NCI-H1930 (cell line): ENCODE measurements at regions not wholly inside any gene's neighbourhood (a gene's known extent, or its start where the extent isn't known, plus 50 kb on each side); places are given as distances from the start of the nearest gene placed in this dataset.
"Not testable (repeated sequence)": the region's sequence is repeated elsewhere in the genome, so short reads cannot be mapped to it uniquely, and the experiment has no call there.

Source experiments
- DNase-seq, 2 experiments: peaks; one replicate each; lab custom pipeline; 2025; lab: John Stamatoyannopoulos, UW

DNA sequence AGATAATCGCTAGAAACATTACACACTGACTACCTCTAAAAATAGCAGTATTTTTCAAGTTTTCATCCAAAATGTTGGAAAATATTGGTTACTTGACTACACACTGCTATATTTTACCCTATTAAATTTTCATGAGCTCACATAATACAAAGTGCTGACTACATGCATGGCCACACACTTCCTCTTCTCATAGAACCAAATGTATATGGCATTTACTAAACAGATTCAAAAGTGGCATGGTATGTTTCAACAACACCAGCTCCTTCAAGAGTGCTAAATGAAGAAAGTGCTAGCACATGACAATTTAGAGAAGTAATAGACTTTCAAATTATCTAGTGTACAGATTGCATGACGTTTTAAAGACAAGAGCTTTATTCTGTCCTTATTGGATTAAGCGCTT is 780.4 kb upstream of the SLITRK6 start:
- DNase-seq: no peak

DNA sequence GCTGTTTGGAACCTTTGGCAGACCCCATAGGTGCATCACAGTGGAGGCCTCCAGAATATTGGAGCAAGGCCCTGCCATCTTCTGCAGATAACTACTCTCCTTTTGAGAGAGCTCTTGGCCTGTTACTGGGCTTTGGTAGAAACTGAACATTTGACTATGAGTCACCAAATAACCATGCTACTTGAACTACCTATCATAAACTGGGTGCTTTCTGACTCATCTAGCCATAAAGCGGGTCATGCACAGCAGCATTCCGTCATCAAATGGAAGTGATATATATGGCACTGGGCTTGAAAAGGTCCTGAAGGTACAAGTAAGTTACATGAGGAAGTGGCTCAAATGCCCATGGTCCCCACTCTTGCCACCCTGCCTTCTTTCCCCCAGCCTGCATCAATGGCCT is 782.5 kb upstream of the SLITRK6 start:
- DNase-seq: no peak

GRCh38 chr13:86584301-86584700 is 785.1 kb upstream of the SLITRK6 start:
- no peak for DNase-seq

GRCh38 chr13:86585835-86586234 is 786.6 kb upstream of the SLITRK6 start:
- DNase-seq: no peak

- no peak for DNase-seq
These were observed 792.6 kb upstream of the SLITRK6 start for GRCh38 chr13:86591862-86592261.

DNA sequence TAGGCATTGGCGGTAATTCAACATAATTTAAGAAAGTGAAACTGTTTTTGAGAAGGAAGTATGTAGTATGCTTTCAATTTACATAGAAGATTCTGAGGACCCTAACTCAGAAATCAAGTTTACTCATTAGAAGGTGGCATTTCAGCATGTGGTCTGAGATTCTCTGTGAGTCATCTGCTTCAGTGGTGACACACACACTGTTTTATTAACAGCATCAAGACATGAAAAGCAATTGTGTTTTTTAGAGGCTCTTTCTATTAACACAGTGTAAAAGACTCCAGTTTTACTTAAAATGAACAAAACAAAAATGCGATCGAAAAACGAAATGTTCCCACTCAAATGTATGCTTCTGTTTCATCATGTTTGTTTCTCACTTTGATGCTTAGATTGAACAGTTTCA is 802.1 kb upstream of the SLITRK6 start:
- DNase-seq: no peak

- DNase-seq: no peak
These were observed 807.0 kb upstream of the SLITRK6 start for GRCh38 chr13:86606264-86606663.

DNA sequence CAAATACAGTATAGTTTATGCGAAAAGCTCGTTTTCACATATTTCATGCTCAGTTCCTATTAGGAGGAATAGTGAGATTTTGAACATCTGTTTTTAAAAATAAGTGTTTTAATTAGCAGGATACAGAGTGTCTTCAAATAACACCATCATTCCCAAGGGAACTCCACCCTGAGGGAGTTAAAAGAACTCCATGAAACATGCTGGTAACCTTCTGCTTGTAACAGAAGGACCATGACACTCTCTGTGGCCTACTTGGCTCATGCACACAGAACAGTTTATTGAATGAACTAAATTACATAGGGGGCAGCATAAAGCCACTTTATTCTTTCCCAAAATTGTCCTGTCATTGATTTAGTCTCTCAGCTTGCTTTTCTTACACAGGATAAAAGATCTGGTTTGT is 809.5 kb upstream of the SLITRK6 start:
- DNase-seq: no peak

DNA sequence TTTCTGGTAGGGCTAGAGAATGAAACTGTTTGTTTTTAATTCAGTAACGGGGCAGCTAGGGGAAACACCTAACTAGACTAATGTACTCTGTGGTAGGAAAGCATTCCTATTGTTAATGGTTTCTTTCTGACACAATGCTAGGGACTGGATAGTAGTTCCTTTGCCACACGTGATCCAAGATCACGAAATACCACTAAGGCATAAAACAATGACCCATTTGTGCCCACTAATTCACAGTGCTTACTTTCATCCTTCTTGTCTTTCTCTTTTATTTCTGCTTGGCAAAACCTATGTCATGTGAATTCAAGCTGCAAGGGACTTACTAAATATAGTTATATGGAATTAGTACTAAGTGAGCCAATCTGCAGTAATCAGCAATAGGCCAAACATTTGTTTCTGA is 834.1 kb upstream of the SLITRK6 start:
- DNase-seq: no peak

- DNase-seq: not testable (repeated sequence)
These were observed 852.0 kb upstream of the SLITRK6 start for GRCh38 chr13:86651171-86651570.

- DNase-seq: no peak
These were observed 853.8 kb upstream of the SLITRK6 start for GRCh38 chr13:86653009-86653408.

DNA sequence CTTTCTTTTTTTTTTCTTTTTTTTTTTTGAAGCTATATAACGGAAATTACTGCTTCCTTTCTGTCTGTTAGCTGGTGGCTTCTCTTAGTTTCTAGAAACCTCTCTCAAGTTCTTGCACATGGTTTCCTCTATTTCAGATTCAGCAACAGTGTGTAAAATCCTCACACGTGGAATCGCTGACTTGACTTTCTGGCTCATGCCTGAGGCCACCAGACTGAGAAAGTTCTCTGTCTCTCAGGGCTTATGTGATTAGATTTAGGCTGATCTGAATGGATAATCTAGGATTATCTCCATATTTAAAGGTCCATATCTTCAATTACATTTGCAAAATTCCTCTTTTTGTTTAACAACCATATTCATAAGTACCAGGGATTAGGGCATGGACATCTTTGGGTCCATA is 856.3 kb upstream of the SLITRK6 start:
- DNase-seq: no peak

DNA sequence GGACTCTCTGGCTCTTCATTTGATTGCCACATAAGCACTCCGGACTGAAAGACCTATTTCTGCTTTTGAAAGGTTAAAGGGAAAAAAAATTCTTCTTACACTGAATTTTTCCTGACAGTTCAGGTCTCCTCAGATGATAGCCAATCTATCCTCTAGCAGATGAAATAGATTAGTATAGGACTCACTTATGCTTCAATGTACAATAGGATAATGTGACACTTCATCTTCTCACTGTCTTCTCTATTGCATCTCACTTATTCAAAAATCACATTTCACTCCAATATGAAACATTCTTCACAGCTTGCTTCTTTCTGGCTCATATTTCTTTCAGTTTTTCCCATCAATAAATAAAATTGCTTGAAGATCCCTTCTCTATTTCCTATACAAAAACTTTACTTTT is 860.9 kb upstream of the SLITRK6 start:
- no peak for DNase-seq

DNA sequence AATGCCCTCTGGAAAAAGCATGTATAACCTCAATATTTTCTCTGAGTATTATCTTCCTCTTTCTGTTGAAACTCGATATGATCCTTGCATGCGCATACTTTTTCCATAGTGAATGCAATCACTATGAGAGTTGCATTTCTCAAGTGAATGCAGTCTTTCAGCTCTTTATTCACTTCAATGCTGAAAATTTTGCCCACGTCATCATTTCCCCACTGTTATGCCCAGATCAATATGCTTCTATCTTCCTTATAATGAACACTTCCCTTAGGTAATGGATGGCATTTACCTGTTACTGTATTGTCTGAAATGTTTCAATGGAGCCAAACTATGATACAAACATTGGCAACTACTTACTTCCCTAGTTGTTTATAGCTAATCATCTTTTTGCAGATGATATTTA is 866.6 kb upstream of the SLITRK6 start:
- no peak for DNase-seq

- no peak for DNase-seq
These were observed 874.8 kb upstream of the SLITRK6 start for GRCh38 chr13:86673931-86674431.

- no peak for DNase-seq
These were observed 882.0 kb upstream of the SLITRK6 start for GRCh38 chr13:86681223-86681622.

DNA sequence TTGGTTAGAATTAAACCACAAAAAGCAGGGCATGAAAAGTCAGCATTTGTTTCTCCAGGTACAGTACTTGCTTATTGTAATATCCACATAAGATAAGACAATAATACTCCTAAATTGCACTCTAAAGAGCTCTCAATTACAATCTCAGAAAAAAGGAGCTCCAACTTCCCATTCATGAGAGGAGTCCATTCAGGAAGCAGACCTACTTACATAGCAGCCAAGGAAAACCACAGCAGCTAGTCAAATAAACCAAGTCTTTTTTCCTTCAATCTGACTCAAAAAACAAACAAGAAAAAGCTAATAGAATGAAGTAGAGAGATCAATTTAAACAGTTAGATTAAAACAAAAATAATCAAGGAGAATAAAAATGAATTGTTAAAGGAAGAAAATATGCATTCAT is 885.2 kb upstream of the SLITRK6 start:
- peak; percentile 30 to 69 for DNase-seq

DNA sequence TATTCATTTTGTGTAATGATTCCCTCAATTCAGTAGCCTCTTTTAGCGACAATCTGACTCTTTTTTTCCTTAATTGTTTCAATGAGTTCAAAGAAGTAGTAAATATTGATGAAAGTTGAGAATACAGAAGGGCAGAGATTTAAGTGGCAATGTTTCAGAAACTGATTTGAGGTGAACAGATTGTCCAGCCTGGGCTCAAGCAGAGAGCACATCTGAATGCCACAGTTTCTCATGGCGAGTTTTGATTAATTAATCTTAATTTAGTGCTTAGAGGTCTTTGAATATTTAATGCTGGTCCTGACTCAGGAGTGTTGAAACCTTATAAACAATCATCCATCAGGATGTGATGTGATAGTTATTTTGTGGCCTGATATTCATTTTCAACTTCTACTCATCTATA is 890.7 kb upstream of the SLITRK6 start:
- no peak for DNase-seq

- no peak for DNase-seq
These were observed 893.1 kb upstream of the SLITRK6 start for GRCh38 chr13:86692291-86692690.

DNA sequence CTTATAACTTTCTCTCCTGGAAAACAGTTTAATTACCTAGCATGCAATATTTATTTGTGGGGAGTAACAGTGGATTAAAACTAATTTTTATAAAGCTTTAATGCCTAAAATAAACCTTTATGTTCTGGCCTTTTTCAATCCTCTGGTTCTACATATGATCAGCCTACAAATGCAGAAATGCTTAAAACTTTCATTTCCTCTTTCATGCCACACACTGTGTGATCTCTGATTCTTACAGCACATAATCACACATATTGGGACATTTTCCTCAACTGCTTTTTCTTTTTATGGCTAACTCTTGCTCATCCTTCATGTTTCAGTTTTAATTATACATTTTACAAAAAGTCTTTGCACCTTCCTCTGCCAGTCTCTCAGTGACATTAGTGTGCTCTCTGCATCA is 910.8 kb upstream of the SLITRK6 start:
- no peak for DNase-seq

DNA sequence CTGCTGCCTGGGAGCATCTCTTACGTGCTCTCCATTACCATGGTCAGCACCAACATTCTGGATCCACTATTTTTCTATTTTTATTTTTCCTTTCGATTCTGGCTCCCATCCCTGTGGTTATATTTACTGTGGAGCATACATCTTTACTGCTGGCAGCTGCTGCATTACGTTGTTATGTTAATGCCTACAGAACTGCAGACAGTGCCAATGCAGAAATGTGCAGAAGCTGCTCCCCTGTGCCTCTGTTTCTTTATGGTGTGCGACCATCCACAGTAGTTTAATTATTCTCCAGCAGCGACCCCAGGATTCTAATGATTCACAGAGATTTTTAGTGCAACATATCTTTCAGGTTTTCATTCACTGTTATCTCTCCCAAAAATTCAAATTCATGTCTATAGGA is 911.7 kb upstream of the SLITRK6 start:
- no peak for DNase-seq

DNA sequence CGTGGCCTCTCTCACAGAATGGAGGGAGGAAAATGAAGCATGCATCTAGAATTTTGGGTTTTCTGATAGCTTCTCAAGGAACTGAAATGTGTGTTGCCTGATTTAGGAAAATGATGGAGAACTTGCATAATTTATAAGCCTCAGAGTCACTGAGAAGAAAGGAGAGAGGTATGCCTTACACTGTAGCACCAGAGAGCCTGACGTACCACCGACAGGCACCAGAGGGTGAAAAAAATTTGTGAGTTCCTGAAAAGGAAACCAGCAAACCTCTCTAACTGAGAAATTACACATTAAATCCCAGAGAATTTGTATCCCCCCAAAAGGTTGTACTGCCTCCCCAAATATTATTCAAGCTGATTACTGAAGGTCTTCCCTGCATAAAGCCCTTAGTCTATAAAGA is 915.3 kb upstream of the SLITRK6 start:
- no peak for DNase-seq

DNA sequence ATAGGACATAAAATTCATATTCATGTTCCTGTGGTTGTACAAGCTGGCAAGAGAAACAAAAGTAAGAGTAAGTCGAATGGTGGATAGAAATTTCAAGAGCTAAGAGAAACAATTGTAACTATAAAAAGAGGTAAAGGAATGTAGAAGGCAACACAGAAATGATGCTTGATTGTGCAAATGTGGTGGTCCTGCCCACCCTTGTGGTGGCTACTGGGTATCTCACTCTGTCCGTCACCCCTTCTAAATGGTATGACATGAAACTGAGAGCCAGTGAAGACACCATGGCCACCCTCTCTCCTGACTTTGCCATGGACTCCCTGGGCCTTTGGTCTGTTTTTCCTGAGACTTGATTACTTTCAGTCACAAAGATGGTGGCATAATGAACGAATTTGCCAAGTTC is 925.9 kb upstream of the SLITRK6 start:
- no peak for DNase-seq

GRCh38 chr13:86729206-86729605 is 930.0 kb upstream of the SLITRK6 start:
- no peak for DNase-seq

DNA sequence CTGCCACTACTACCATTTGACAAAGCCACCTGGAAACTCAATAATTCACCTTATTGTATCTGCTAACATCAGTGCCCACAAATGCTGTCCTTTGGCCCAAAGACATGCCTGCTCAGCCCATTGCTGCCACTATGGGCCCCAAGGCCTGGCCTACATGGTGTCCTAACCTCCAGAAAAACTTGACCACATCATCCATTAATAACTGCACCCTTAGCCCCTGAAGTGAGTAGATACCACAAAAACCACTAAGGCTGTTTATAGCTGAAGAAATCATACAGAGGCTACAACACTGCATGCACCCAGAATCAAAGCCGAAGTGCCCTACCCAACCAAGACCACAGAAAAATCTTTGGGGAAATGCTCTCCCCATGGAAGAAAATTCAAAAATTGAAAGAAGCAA is 932.8 kb upstream of the SLITRK6 start:
- DNase-seq: no peak
